ENCODE measurements at regions not wholly inside any gene's neighbourhood (a gene's known extent, or its start where the extent isn't known, plus 50 kb on each side); places are given as distances from the start of the nearest gene placed in this dataset.

GRCh38 chr1:91075233-91076135 is 53.6 kb upstream of the ZNF644 start:
- TF ChIP-seq CTCF (IDR thresholded peaks at IDR 0.05; ENCODE audit: low read depth, low read length, poor library complexity, severe bottlenecking) (no peak), EZH2phosphoT487 (IDR thresholded peaks at IDR 0.05; ENCODE audit: borderline replicate concordance, low read length) (no peak)

Measured in DOHH2 (cell line).